SK-N-SH treated with all-trans-retinoic acid at 6 μM for 48 hours (cell line): ENCODE measurements at regions not wholly inside any gene's neighbourhood (a gene's known extent, or its start where the extent isn't known, plus 50 kb on each side); places are given as distances from the start of the nearest gene placed in this dataset.

Source experiments
- CREB5 ChIP-seq: fragments of 250-450 bp; sonication (Bioruptor Pico); IDR thresholded peaks from 2 replicates; pipeline ENCODE4 v1.5.1; 2020; ENCODE audit warnings: low read depth, mild to moderate bottlenecking, moderate library complexity
- CSDC2 ChIP-seq: fragments of 250-450 bp; sonication (Bioruptor Pico); IDR thresholded peaks from 2 replicates; pipeline ENCODE4 v1.5.0; 2020; ENCODE audit warnings: mild to moderate bottlenecking, moderate library complexity
- PATZ1 ChIP-seq: fragments of 250-450 bp; sonication (Bioruptor Pico); IDR thresholded peaks from 2 replicates; pipeline ENCODE4 v1.8.0; 2020; ENCODE audit warnings: mild to moderate bottlenecking, moderate library complexity, borderline replicate concordance
- SNAI2 ChIP-seq: fragments of 250-450 bp; sonication (Bioruptor Pico); IDR thresholded peaks from 2 replicates; pipeline ENCODE4 v1.5.0; 2020; ENCODE audit warnings: mild to moderate bottlenecking, moderate library complexity
- ZNF70 ChIP-seq: fragments of 450-650 bp; formaldehyde crosslinking; IDR thresholded peaks from 2 replicates; pipeline ENCODE4 v1.5.0; 2020; ENCODE audit warnings: mild to moderate bottlenecking, moderate library complexity
- ZNF8 ChIP-seq: fragments of 450-650 bp; formaldehyde crosslinking; IDR thresholded peaks from 2 replicates; pipeline ENCODE4 v1.5.0; 2020; ENCODE audit warnings: mild to moderate bottlenecking, moderate library complexity

- TF ChIP-seq PATZ1 (CRISPR knock-in tag) (no peak), ZNF8 (CRISPR knock-in tag) (no peak), SNAI2 (no peak), CREB5 (no peak), CSDC2 (CRISPR knock-in tag) (no peak), ZNF70 (CRISPR knock-in tag) (no peak)
Observed at GRCh38 chr15:46595016-46595415, 960.2 kb downstream of the SQOR start.
